ENCODE measurements at regions not wholly inside any gene's neighbourhood (a gene's known extent, or its start where the extent isn't known, plus 50 kb on each side); places are given as distances from the start of the nearest gene placed in this dataset.

GRCh38 chrX:40968180-40968579 lies 117.1 kb upstream of the USP9X start:
- no peak overlapping the region for H2AFZ ChIP-seq (ENCODE audit: low read depth)
- H3K27ac ChIP-seq (ENCODE audit: low read depth in 2 of 2, low read length in 1 of 2): no peak overlapping the region
- H3K4me1 ChIP-seq (ENCODE audit: control insufficient read depth in 1 of 2, insufficient read depth in 2 of 2, low read depth in 1 of 2, low read length in 1 of 2): no peaks in the 10 kb centered on the region
- POLR2A ChIA-PET: no interaction called here
- H3K4me3 ChIP-seq (ENCODE audit: low read depth in 2 of 2, low read length in 1 of 2): no peak overlapping the region
- DNase-seq: no peak
- H3K9me3 ChIP-seq: no peaks in the 10 kb centered on the region
- H3K27me3 ChIP-seq (ENCODE audit: insufficient read depth): no peaks in the 10 kb centered on the region
- CTCF ChIA-PET: no interaction called here
- 61% methylated on average over 7 of the region's 7 CpGs for WGBS (ENCODE audit: low lambda C conversion rate)
- H3K4me2 ChIP-seq: no peak overlapping the region
- H3K36me3 ChIP-seq (replicated peaks in 1 of 2; ENCODE audit: control insufficient read depth in 1 of 2, insufficient read depth in 2 of 2, low read length in 1 of 2): no peaks in the 10 kb centered on the region
- H4K20me1 ChIP-seq (ENCODE audit: insufficient read depth): no peaks in the 10 kb centered on the region
- H3K79me2 ChIP-seq (ENCODE audit: insufficient read depth): no peaks in the 10 kb centered on the region
- no peak overlapping the region for H3K9ac ChIP-seq
- no peaks in the 10 kb centered on the region for H3K9me2 ChIP-seq
- TF ChIP-seq EP300 (IDR thresholded peaks at IDR 0.05; ENCODE audit: borderline replicate concordance in 1 of 2, low read depth in 1 of 2, low read length in 1 of 2): no peak
- no peak for TF ChIP-seq MEF2A (IDR thresholded peaks at IDR 0.05; ENCODE audit: borderline replicate concordance, low read depth)
- no peak for TF ChIP-seq NRF1 (IDR thresholded peaks at IDR 0.05; ENCODE audit: low read depth, low read length)
- no peak for TF ChIP-seq CTCF (IDR thresholded peaks at IDR 0.05)
- no peak for TF ChIP-seq ELF1 (IDR thresholded peaks at IDR 0.05)
- TF ChIP-seq NFIC (IDR thresholded peaks at IDR 0.05; ENCODE audit: borderline replicate concordance): no peak
- TF ChIP-seq FOSL2 (IDR thresholded peaks at IDR 0.05; ENCODE audit: borderline replicate concordance, low read depth): no peak
- TF ChIP-seq FOXJ3 (CRISPR knock-in tag; IDR thresholded peaks at IDR 0.05): no peak
- TF ChIP-seq GATA2 (CRISPR knock-in tag; IDR thresholded peaks at IDR 0.05): no peak
- no peak for TF ChIP-seq POLR2AphosphoS5 (IDR thresholded peaks at IDR 0.05; ENCODE audit: low read depth, low read length)
- TF ChIP-seq RFX5 (IDR thresholded peaks at IDR 0.05; ENCODE audit: low read length): no peak
- no peak for TF ChIP-seq SIN3A (IDR thresholded peaks at IDR 0.05; ENCODE audit: borderline replicate concordance, low read depth, low read length)
- no peak for TF ChIP-seq TCF12 (IDR thresholded peaks at IDR 0.05)
- H3F3A ChIP-seq (replicated peaks; ENCODE audit: insufficient read depth): no peaks in the 10 kb centered on the region

- Histone ChIP-seq H3K4me3 (ENCODE audit: low read depth in 2 of 2, low read length in 1 of 2) (no peak overlapping the region), H3K4me1 (ENCODE audit: control insufficient read depth in 1 of 2, insufficient read depth in 2 of 2, low read depth in 1 of 2, low read length in 1 of 2) (no peaks in the 10 kb centered on the region), H3K79me2 (ENCODE audit: insufficient read depth) (no peaks in the 10 kb centered on the region), H2AFZ (ENCODE audit: low read depth) (no peak overlapping the region), H3K36me3 (replicated peaks in 1 of 2; ENCODE audit: control insufficient read depth in 1 of 2, insufficient read depth in 2 of 2, low read length in 1 of 2) (no peaks in the 10 kb centered on the region), H3K27ac (ENCODE audit: low read depth in 2 of 2, low read length in 1 of 2) (no peak overlapping the region), H4K20me1 (ENCODE audit: insufficient read depth) (no peaks in the 10 kb centered on the region), H3K9ac (no peak overlapping the region), H3F3A (replicated peaks; ENCODE audit: insufficient read depth) (no peaks in the 10 kb centered on the region), H3K9me2 (no peaks in the 10 kb centered on the region), H3K4me2 (no peak overlapping the region), H3K9me3 (no peaks in the 10 kb centered on the region), H3K27me3 (ENCODE audit: insufficient read depth) (no peaks in the 10 kb centered on the region)
- TF ChIP-seq IRF3 (IDR thresholded peaks at IDR 0.05; ENCODE audit: low read depth, low read length) (no peak), TCF12 (IDR thresholded peaks at IDR 0.05) (no peak), FOXJ3 (CRISPR knock-in tag; IDR thresholded peaks at IDR 0.05) (no peak), NRF1 (IDR thresholded peaks at IDR 0.05; ENCODE audit: low read depth, low read length) (no peak), NFIC (IDR thresholded peaks at IDR 0.05; ENCODE audit: borderline replicate concordance) (no peak), MEF2A (IDR thresholded peaks at IDR 0.05; ENCODE audit: borderline replicate concordance, low read depth) (no peak), YY1 (IDR thresholded peaks at IDR 0.05; ENCODE audit: low read depth) (no peak), RFX5 (IDR thresholded peaks at IDR 0.05; ENCODE audit: low read length) (no peak), MXI1 (IDR thresholded peaks at IDR 0.05; ENCODE audit: low read depth, low read length) (no peak), SMC3 (IDR thresholded peaks at IDR 0.05; ENCODE audit: low read depth, low read length) (no peak), FOXM1 (IDR thresholded peaks at IDR 0.05; ENCODE audit: low read depth) (no peak), GABPA (IDR thresholded peaks at IDR 0.05; ENCODE audit: low read depth) (no peak), USF2 (IDR thresholded peaks at IDR 0.05; ENCODE audit: borderline replicate concordance, low read depth, low read length) (no peak), CTCF (IDR thresholded peaks at IDR 0.05) (no peak), RAD21 (IDR thresholded peaks at IDR 0.05; ENCODE audit: low read length) (no peak), EP300 (IDR thresholded peaks at IDR 0.05; ENCODE audit: borderline replicate concordance in 1 of 2, low read depth in 1 of 2, low read length in 1 of 2) (no peak)
- POLR2A ChIA-PET: no interaction called here
- CTCF ChIA-PET: interaction anchor here (0.8 to 1.5 kb wide), 2 partner anchors 25 to 50 kb away, joined by 3 read pairs; no protein-coding TSS in a partner anchor
- WGBS (ENCODE audit: low lambda C conversion rate): 29% methylated on average over 1 of the region's 1 CpG
- no peak for DNase-seq
Observed at GRCh38 chrX:40971736-40972135, 113.5 kb upstream of the USP9X start.
